CD1c-positive myeloid dendritic cell (primary cell): ENCODE measurements at regions not wholly inside any gene's neighbourhood (a gene's known extent, or its start where the extent isn't known, plus 50 kb on each side); places are given as distances from the start of the nearest gene placed in this dataset.
"Not testable (repeated sequence)": the region's sequence is repeated elsewhere in the genome, so short reads cannot be mapped to it uniquely, and the experiment has no call there.

Experiments used
- DNase-seq: peaks from one replicate; pipeline ENCODE4 v3.0.0-alpha.2; 2016; ENCODE audit errors: extremely low spot score

DNA sequence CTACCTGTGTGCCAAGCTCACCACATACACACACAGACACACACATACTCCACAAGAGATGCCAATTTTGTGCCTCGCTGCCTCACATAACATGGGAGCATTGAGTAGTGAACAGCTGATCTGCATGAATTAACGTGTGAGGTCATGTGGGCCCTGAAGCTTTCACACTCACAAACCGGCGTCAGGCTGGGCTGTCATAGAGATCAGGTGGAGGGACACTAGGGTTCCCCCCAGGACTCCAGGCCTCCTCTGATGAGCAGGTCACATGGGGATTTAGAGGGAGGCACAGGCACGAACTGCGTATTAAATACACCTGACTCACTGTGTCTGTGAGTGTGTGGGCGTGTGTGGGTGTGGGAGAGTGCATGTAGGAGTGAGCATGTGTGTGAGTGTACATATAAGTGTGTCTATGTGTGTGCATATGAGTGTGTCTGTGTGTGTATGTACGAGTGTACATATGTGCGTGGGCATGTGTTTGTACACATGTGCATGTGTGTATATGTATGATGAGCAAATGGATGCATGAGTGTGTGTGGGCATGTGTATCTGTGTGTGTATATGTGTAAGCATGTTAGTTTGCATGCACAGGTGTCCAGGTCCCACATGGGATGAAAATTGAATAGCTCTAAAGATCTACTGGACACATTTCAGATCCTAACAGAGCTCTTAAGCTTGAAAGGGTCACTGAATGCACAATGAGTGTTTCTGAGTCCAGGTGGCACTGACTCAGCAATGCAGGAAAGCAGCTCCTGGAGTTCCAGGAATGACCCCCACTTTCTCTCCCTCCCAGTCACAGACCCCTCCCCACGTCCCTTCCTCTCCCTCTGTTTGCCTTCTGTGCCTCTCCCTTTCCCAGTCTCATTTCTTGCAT, 336.6 kb downstream of the PREX1 start:
- DNase-seq: no peak

- not testable (repeated sequence) for DNase-seq
Measured at GRCh38 chr20:48490341-48490740, 337.5 kb downstream of the PREX1 start.

- no peak for DNase-seq
Measured at GRCh38 chr20:48489656-48490055, 338.1 kb downstream of the PREX1 start.

DNA sequence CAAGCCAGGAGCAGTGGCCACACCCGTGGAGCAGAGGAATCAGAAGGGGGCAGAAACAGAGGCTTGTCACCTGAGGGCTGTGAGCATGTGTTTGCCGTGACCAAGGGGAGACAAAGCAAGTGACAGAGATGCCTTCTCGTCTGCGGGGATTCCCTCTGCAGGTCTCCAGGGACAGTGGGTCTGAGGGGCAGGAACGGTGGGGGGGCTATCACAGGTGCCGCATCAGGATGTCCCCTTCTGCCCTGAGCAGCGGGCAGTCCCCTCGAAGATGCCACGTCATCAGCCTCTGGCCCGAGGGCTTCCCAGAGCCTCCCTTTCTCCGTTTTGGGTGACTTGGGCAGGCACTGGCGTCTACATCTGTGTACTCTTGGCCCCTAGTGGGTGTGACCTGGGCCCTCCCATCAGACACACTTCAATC, 338.7 kb downstream of the PREX1 start:
- no peak for DNase-seq

DNA sequence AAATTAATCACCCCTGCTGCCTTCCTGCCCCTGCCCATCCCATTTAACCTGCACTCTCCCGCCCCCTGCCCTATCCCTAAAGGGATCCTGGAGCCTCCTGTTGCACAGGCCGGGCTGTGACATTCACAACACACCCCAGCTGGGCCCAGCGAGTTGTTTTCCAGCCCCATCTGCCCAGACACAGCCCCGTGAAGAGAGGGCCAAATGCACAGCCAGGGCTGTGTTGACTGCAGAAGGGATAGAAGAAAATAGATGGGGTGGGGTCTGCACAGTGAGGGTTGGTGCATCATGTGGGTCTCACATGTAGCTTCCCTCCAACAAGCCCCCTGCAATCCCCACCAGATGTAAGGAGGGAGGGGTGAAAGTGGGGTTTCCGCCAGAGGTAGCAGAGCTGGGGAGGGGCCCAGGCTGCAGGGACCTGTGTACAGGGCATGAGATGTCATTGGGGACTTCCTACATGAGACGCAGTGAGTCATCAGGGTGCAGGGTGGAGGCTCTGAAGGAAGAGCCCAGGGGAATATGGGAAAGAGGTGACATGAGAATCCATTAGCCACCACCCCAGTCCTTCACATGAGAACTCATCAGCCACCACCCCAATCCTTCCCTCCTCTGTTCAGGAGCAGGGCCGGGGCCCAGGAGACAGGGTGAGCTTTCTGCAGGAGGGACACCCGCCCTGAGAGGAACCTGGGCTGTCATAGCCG, 339.3 kb downstream of the PREX1 start:
- DNase-seq: not testable (repeated sequence)

GRCh38 chr20:48486065-48486464, 341.7 kb downstream of the PREX1 start:
- no peak for DNase-seq

DNA sequence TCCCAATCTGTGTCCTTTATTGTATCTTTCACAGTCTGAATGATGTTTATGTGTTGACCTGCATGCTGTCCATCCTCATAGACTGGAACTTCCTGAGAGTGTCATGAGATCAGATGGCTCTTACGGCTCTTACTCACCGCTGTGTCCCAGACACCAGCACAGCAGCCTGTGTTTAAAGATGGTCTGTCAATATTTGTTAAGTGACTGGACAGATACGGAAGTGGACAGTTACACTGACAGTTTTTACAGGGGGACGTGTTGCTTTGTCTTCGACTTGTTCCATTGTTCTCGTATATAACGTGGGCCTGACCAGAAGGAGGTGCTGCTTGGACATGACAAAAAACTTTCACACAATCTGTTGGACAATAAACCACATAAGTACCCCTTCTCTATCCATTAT, 342.6 kb downstream of the PREX1 start:
- DNase-seq: not testable (repeated sequence)

GRCh38 chr20:48483334-48484066, 344.3 kb downstream of the PREX1 start:
- no peak for DNase-seq

- no peak for DNase-seq
Measured at GRCh38 chr20:48482790-48483189, 345.0 kb downstream of the PREX1 start.

- no peak for DNase-seq
Measured at GRCh38 chr20:48480216-48480772, 347.5 kb downstream of the PREX1 start.

- no peak for DNase-seq
Measured at GRCh38 chr20:48478806-48479585, 348.8 kb downstream of the PREX1 start.

- DNase-seq: no peak
Measured at GRCh38 chr20:48478370-48478769, 349.4 kb downstream of the PREX1 start.

DNA sequence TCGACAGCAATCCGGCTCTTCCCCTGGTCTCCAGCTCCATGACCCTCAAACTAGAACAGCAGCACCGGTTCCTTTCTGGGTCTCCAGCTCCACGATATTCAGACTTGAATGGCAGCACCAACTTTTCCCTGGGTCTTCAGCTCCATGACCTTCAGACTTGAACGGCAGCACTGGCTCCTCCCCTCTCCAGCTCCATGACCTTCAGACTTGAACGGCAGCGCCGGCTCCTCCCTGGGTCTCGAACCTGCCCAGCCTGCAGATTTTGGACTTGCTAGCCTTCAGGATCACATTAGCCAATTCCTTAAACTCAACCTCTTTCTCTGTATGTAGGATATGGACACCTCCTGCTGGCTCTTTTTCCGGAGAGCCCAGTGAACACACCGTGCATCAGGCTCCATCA, 350.9 kb downstream of the PREX1 start:
- DNase-seq: no peak

- DNase-seq: no peak
Measured at GRCh38 chr20:48474022-48474421, 353.8 kb downstream of the PREX1 start.

DNA sequence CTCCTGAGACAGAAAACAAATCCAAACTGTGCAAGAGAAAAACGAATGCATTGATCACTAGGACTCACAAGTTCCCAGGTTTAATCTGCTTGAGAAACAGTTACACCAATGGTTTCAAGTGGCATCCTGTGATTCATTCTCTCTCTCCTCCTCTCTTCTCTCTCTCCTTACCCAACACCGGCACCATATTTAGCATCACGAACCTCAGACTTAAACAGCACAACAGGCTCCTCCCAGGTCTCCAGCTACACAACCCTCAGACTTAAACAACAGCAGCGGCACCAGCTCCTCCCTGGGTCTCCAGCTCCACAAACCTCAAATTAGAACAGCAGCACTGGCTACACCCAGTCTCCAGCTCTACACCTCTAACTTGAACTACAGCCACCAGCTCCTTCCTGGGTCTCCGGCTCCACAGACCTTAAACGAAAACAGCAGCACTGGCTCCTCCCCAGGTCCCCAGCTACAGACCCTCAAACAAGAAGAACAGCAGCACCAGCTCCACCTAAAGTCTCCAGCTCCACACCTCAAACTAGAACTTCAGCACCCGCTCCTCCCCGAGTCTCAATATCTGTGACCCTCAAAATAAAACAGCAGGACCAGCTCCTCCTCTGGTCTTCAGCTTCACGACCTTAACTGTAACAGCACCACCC, 355.9 kb downstream of the PREX1 start:
- no peak for DNase-seq

- no peak for DNase-seq
Measured at GRCh38 chr20:48471176-48471575, 356.6 kb downstream of the PREX1 start.

- no peak for DNase-seq
Measured at GRCh38 chr20:48470141-48470540, 357.7 kb downstream of the PREX1 start.

- no peak for DNase-seq
Measured at GRCh38 chr20:48469026-48469425, 358.8 kb downstream of the PREX1 start.

GRCh38 chr20:48468571-48468970, 359.2 kb downstream of the PREX1 start:
- DNase-seq: no peak

DNA sequence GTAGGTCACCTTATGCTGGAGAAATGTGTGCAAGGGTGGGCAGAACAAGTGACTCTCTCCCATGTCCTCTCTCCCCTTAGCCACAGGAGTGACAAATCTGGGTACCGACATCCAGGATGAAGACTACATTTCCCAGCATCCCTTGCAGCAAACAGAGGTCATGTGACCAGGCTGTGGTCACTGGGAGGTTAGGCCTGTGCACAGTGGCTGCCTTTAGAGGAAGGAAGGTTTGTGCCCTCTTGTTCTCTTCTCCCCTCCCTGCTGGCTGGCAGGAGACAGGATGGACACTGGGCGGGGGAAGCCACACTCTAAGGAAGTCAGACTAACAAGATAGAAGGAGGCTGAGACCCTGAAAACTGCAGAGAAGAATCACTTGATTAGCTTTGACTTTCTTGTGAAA, 360.2 kb downstream of the PREX1 start:
- DNase-seq: no peak

- DNase-seq: no peak
Measured at GRCh38 chr20:48465271-48465670, 362.5 kb downstream of the PREX1 start.
